A673 (cell line): ENCODE measurements at regions not wholly inside any gene's neighbourhood (a gene's known extent, or its start where the extent isn't known, plus 50 kb on each side); places are given as distances from the start of the nearest gene placed in this dataset.

Experiments
- BruUV-seq: library from RNA; stranded (reverse); fragments of 400-500 nt; replicated peaks from 2 replicates; lab custom pipeline; 2021; lab: Mats Ljungman, UMichigan
- CTCF ChIA-PET: fragments of 300-600 bp; sonication (Branson Sonifier 250); formaldehyde crosslinking; loops from one replicate; lab custom pipeline; 2022; ENCODE audit warnings: antibody characterized with exemption; lab: Charles Lee
- POLR2A ChIA-PET: fragments of 300-600 bp; sonication (Branson Sonifier 250); formaldehyde crosslinking; loops from one replicate; lab custom pipeline; 2022; ENCODE audit warnings: antibody characterized with exemption; ENCODE audit not compliant: low non-redundant PET; lab: Charles Lee
- DNase-seq: peaks from one replicate; pipeline ENCODE4 v3.0.0-alpha.2; 2015; ENCODE audit warnings: low spot score
- H3K27ac ChIP-seq: fragments of 200-600 bp; sonication (generic); 2 replicates; pipeline ENCODE4 v1.5.1; 2016; ENCODE audit warnings: mixed run types, low read depth, mild to moderate bottlenecking, mixed read lengths, antibody characterized with exemption, low read length; ENCODE audit not compliant: poor library complexity, severe bottlenecking
- H3K27me3 ChIP-seq: fragments of 200-600 bp; sonication (generic); replicated peaks from 2 replicates; pipeline ENCODE4 v1.6.1; 2017; ENCODE audit warnings: mixed run types, low read depth, mild to moderate bottlenecking, mixed read lengths, antibody characterized with exemption, low read length; ENCODE audit not compliant: insufficient read depth, poor library complexity
- H3K36me3 ChIP-seq: fragments of 200-600 bp; sonication (generic); 2 replicates; pipeline ENCODE4 v1.6.1; 2016; ENCODE audit warnings: mixed run types, mild to moderate bottlenecking, mixed read lengths, antibody characterized with exemption, low read length; ENCODE audit not compliant: insufficient read depth, poor library complexity, severe bottlenecking
- H3K4me1 ChIP-seq: fragments of 200-600 bp; sonication (generic); 2 replicates; pipeline ENCODE4 v1.6.1; 2017; ENCODE audit warnings: mixed run types, mild to moderate bottlenecking, mixed read lengths, antibody characterized with exemption, low read length; ENCODE audit not compliant: insufficient read depth, poor library complexity, severe bottlenecking
- H3K4me3 ChIP-seq: fragments of 200-600 bp; sonication (generic); 2 replicates; pipeline ENCODE4 v1.5.1; 2016; ENCODE audit warnings: low read depth, mixed run types, mild to moderate bottlenecking, mixed read lengths, low read length; ENCODE audit not compliant: poor library complexity, severe bottlenecking
- H3K9me3 ChIP-seq: fragments of 200-600 bp; sonication (generic); 2 replicates; pipeline ENCODE4 v1.6.1; 2016; ENCODE audit warnings: mixed run types, low read depth, mild to moderate bottlenecking, mixed read lengths, antibody characterized with exemption, low read length; ENCODE audit not compliant: poor library complexity, severe bottlenecking
- EZH2 ChIP-seq: fragments of 200-600 bp; sonication (generic); IDR thresholded peaks from 2 replicates; pipeline ENCODE4 v1.6.1; 2017; ENCODE audit warnings: borderline replicate concordance, low read depth, mild to moderate bottlenecking, mixed read lengths, antibody characterized with exemption, low read length; ENCODE audit not compliant: poor library complexity, severe bottlenecking
- intact Hi-C: fragments of 100-400 bp; cut with micrococcal nuclease; formaldehyde crosslinking; loops from one replicate; pipeline ENCODE4 v1.10.0; 2022; ENCODE audit not compliant: unreplicated experiment
- TF ChIP-seq, protein P1 (sequence below): fragments of 300-800, 200-600 bp; sonication (generic); conservative IDR thresholded peaks from 2 replicates; pipeline ENCODE4 v1.5.1; 2017; ENCODE audit warnings: low read depth, mild to moderate bottlenecking, antibody characterized with exemption, low read length, moderate library complexity, mixed read lengths

DNA sequence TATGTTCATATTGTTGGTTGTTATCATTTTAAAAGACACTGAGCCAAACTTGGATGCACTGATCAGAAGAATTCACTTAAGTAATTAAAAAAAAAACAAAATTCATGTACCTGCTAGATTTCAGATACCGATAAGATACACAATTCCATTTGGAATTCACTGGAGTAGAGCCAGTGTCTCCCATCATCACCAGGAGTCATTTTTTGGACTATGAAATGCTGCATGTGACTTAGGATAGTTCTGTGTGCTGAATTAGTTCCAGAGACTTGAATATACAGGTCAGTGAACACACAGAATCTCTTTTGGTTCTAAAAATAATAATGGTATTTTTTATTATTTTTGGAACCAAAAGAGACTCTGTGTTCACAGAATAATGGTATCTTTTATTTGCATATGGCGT lies 482.6 kb upstream of the PIK3R1 start:
- ChIA-PET POLR2A (interaction anchor here (0.6 kb wide), 1 partner anchor 521 kb away, joined by 7 read pairs; no protein-coding TSS in a partner anchor), CTCF (no interaction called here)
- Histone ChIP-seq H3K4me1 (peaks cover 8% of the 10 kb centered on the region), H3K27me3 (no peaks in the 10 kb centered on the region), H3K4me3 (no peak overlapping the region), H3K36me3 (no peaks in the 10 kb centered on the region), H3K27ac (no peak overlapping the region), H3K9me3 (no peaks in the 10 kb centered on the region)
- no peak for DNase-seq
- TF ChIP-seq, protein P1, sequence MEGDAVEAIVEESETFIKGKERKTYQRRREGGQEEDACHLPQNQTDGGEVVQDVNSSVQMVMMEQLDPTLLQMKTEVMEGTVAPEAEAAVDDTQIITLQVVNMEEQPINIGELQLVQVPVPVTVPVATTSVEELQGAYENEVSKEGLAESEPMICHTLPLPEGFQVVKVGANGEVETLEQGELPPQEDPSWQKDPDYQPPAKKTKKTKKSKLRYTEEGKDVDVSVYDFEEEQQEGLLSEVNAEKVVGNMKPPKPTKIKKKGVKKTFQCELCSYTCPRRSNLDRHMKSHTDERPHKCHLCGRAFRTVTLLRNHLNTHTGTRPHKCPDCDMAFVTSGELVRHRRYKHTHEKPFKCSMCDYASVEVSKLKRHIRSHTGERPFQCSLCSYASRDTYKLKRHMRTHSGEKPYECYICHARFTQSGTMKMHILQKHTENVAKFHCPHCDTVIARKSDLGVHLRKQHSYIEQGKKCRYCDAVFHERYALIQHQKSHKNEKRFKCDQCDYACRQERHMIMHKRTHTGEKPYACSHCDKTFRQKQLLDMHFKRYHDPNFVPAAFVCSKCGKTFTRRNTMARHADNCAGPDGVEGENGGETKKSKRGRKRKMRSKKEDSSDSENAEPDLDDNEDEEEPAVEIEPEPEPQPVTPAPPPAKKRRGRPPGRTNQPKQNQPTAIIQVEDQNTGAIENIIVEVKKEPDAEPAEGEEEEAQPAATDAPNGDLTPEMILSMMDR = no peak
- TF ChIP-seq EZH2 = no peak
- intact Hi-C loops = no loop called here
- no TSS peak for BruUV-seq

DNA sequence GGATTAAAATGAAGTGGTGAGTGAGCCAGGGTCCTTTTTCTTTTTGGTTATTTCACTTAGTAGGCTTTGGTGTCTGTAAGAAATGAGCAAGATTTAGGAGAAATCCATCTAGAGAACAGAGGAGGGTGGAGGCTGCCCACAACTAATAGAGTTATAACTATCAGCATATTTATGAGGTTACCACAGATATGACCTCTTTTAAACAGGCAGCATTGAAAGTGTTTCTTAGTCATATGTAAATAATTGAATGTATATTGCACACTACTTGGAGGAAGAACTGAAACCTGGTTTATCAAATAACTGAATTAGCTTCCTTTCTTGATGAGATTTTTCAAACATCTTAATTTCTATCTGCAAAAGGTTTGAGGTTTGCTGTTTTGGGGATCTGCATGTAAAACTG lies 483.1 kb upstream of the PIK3R1 start:
- ChIA-PET POLR2A (interaction anchor here (0.6 kb wide), 1 partner anchor 521 kb away, joined by 7 read pairs; no protein-coding TSS in a partner anchor), CTCF (no interaction called here)
- Histone ChIP-seq H3K27ac (no peak overlapping the region), H3K9me3 (no peaks in the 10 kb centered on the region), H3K27me3 (no peaks in the 10 kb centered on the region), H3K4me3 (no peak overlapping the region), H3K36me3 (no peaks in the 10 kb centered on the region), H3K4me1 (peaks cover 8% of the 10 kb centered on the region)
- DNase-seq = no peak
- TF ChIP-seq EZH2 = no peak
- TF ChIP-seq, protein P1 = no peak
- intact Hi-C loops = no loop called here
- no TSS peak for BruUV-seq

DNA sequence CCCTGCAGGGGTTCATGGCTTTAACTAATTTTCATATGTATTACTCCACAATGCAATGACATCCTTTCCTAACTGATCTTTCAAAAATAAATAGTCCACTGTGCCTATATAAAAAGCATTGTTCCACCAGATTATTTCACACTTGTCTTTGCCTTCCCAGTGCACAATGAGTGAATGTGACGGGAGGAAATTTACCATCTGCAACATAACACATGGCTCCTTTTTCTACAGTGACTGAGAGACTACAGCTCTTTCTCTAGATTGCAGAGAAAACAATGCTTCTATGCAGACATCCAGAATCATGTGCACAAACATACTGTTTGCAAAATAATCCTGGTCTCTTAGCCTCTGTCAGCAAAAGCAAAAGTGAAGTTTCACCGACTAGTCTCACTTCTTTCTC lies 483.7 kb upstream of the PIK3R1 start:
- DNase-seq = no peak
- ChIA-PET POLR2A (no interaction called here), CTCF (no interaction called here)
- intact Hi-C loops = no loop called here
- BruUV-seq = no TSS peak
- Histone ChIP-seq H3K9me3 (no peaks in the 10 kb centered on the region), H3K4me1 (peaks cover 8% of the 10 kb centered on the region), H3K4me3 (no peak overlapping the region), H3K36me3 (no peaks in the 10 kb centered on the region), H3K27me3 (no peaks in the 10 kb centered on the region), H3K27ac (no peak overlapping the region)
- TF ChIP-seq, protein P1 = no peak
- no peak for TF ChIP-seq EZH2
